ENCODE measurements at regions not wholly inside any gene's neighbourhood (a gene's known extent, or its start where the extent isn't known, plus 50 kb on each side); places are given as distances from the start of the nearest gene placed in this dataset.

DNA sequence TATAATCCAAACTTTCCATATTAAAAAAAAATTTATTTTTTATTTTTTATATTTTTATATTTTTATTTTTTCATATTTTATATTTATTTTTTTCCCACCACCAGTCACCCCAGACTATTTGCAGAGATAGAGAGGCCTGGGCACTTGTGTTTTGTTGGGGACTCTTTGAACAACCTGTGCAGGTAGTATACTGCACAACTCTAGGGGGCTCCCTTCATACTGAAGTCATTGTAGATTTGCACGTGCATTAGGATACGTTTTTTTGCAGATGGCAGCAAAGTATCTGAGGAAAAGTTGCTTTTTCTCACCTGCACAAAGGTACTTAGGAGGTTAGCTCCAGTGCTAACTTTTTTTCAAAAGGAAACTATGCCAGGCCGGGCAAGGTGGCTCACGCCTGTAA is 73.9 kb upstream of the TANC1 start:
- 79 to 89% (median 89%) methylated on average over 4 of the region's 4 CpGs for WGBS, 4 donors

DNA sequence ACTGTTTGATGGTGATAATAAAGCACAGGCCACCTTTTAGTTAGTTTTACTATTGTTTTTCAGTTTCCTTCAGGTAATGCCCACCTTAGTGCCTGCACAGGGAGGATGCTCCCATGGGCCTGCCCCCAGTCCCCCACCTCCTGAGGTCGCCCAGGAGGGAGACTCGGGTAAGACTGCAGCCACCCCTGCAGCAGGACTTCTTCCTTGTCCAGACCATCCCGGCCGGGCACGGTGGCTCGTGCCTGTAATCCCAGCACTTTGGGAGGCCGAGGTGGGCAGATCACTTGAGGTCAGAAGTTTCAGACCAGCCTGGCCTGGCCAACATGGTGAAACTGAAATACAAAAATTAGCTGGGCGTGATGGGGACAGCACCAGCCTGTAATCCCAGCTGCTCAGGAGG is 68.1 kb upstream of the TANC1 start:
- Histone ChIP-seq H3K36me3 (no peaks in the 10 kb centered on the region), H3K27ac (no peak overlapping the region), H3K27me3 (no peaks in the 10 kb centered on the region), H3K9me3 (no peaks in the 10 kb centered on the region), H3K4me1 (peaks cover 0 to 4% (median 0%) of the 10 kb centered on the region in 12 donors), H3K4me3 (no peak overlapping the region)
- intact Hi-C loops (cut with DNase I) = loop anchor here (2.0 to 10.0 kb wide), 8 partner anchors 52 to 287 kb away; partner anchors contain the start of gene TANC1 (in 8 of the 10)
- 85 to 94% (median 91%) methylated on average over 5 to 8 of the region's 8 CpGs for WGBS, 4 donors
- no peak for ATAC-seq
- TF ChIP-seq POLR2A (IDR thresholded peaks at IDR 0.05) = no peak
- TF ChIP-seq, protein P1, sequence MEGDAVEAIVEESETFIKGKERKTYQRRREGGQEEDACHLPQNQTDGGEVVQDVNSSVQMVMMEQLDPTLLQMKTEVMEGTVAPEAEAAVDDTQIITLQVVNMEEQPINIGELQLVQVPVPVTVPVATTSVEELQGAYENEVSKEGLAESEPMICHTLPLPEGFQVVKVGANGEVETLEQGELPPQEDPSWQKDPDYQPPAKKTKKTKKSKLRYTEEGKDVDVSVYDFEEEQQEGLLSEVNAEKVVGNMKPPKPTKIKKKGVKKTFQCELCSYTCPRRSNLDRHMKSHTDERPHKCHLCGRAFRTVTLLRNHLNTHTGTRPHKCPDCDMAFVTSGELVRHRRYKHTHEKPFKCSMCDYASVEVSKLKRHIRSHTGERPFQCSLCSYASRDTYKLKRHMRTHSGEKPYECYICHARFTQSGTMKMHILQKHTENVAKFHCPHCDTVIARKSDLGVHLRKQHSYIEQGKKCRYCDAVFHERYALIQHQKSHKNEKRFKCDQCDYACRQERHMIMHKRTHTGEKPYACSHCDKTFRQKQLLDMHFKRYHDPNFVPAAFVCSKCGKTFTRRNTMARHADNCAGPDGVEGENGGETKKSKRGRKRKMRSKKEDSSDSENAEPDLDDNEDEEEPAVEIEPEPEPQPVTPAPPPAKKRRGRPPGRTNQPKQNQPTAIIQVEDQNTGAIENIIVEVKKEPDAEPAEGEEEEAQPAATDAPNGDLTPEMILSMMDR (IDR thresholded peaks at IDR 0.05) = no peak
- no peak for DNase-seq

More for the DNA sequence above, 73.9 kb upstream of the TANC1 start:
- intact Hi-C loops (cut with DNase I) = no loop called here
- ATAC-seq (no peak), DNase-seq (no peak)
- H3K4me3 ChIP-seq = no peak overlapping the region
- no peaks in the 10 kb centered on the region for H3K36me3 ChIP-seq
- H3K27ac ChIP-seq = no peak overlapping the region
- TF ChIP-seq, protein P1 (IDR thresholded peaks at IDR 0.05) = no peak
- TF ChIP-seq POLR2A (IDR thresholded peaks at IDR 0.05) = no peak
- H3K9me3 ChIP-seq = no peaks in the 10 kb centered on the region
- no peaks in the 10 kb centered on the region for H3K27me3 ChIP-seq
- H3K4me1 ChIP-seq = no peaks in the 10 kb centered on the region

DNA sequence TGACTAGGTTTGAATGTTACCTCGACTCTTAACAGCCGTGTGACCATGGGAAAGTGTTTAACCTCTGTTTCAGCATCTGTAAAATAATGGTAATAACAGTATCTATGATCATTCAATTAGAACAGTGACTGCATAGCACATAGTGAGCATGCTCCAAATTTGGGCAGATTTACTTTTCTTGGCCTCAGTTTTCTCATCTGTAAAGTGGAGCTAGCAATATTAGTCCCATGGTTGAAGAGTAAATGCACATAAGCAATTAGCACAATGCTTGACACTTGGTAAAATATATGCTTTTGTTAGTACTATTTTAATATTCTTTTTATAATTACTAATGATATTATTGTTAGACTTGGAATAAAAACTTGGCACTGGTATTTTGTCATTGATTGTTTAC is 66.4 kb upstream of the TANC1 start:
- peak overlapping the region in 1 of 12 donors; percentile 21 for H3K27ac ChIP-seq
- intact Hi-C loops (cut with DNase I) = loop anchor here in 9 of 10 donors (1.0 to 10.0 kb wide), 9 partner anchors 50 to 285 kb away; partner anchors contain the start of gene TANC1 (in 8 of the 9)
- H3K36me3 ChIP-seq = no peaks in the 10 kb centered on the region
- H3K9me3 ChIP-seq = no peaks in the 10 kb centered on the region
- 93 to 99% (median 95%) methylated on average over 2 of the region's 2 CpGs for WGBS, 4 donors
- no peak overlapping the region for H3K4me3 ChIP-seq
- H3K4me1 ChIP-seq = peaks cover 0 to 4% (median 0%) of the 10 kb centered on the region in 12 donors
- ATAC-seq (no peak), DNase-seq (no peak)
- no peak for TF ChIP-seq POLR2A (IDR thresholded peaks at IDR 0.05)
- TF ChIP-seq, protein P1 (IDR thresholded peaks at IDR 0.05) = no peak
- H3K27me3 ChIP-seq = no peaks in the 10 kb centered on the region

DNA sequence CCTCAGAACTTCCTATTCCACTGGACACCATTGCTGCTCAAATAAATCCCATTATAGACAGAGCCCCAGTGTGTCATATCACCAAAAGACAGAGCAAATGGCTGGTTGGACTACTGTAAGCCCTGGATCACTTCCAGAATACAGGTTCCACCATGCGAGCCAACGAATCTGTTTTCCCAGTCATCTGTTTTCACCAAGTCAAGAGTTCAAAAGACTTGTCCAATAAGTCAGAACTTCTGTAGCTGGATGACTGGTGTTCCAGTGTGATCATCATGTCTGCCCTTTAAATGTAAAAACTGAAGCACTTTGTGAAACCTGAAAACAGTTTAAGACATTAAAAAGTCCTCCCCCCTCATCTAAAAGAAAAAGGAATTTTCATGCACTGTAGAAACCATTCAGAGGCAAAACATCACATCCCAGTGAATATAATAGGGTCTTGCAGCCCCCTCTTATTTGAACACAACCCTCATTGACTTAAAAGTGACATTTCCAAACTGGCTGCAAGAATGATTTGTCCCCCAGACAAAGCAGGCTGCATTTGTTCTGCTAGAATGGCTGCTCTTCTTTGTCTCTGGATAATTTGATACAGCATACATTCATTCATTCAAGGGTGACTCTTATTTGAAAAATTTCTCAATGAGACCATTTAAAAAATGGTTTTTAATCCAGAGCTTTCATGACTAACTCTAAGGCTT is 64.6 kb upstream of the TANC1 start:
- DNase-seq = no peak
- Histone ChIP-seq H3K9me3 (no peaks in the 10 kb centered on the region), H3K27ac (no peak overlapping the region), H3K4me3 (no peak overlapping the region), H3K4me1 (peaks cover 0 to 4% (median 0%) of the 10 kb centered on the region in 12 donors), H3K27me3 (no peaks in the 10 kb centered on the region), H3K36me3 (no peaks in the 10 kb centered on the region)
- intact Hi-C loops (cut with DNase I) = loop anchor here in 9 of 10 donors (2.0 to 10.0 kb wide), 8 partner anchors 48 to 283 kb away; partner anchors contain the start of gene TANC1 (in 8 of the 9)
- WGBS, 4 donors = 32 to 49% (median 36%) methylated on average over 2 of the region's 2 CpGs
- TF ChIP-seq, protein P1 (IDR thresholded peaks at IDR 0.05) = no peak
- no peak for TF ChIP-seq POLR2A (IDR thresholded peaks at IDR 0.05)
- no peak for ATAC-seq

Data from heart left ventricle (tissue), 16 donors.